CD4-positive, alpha-beta T cell treated with Interleukin-1 beta for 1 hour (primary cell): ENCODE measurements at regions not wholly inside any gene's neighbourhood (a gene's known extent, or its start where the extent isn't known, plus 50 kb on each side); places are given as distances from the start of the nearest gene placed in this dataset.
"Not testable (repeated sequence)": the region's sequence is repeated elsewhere in the genome, so short reads cannot be mapped to it uniquely, and the experiment has no call there.

Source experiments
- DNase-seq, 2 donors: peaks; one replicate each; pipeline ENCODE4 v3.0.0-alpha.2; 2020 to 2022

DNA sequence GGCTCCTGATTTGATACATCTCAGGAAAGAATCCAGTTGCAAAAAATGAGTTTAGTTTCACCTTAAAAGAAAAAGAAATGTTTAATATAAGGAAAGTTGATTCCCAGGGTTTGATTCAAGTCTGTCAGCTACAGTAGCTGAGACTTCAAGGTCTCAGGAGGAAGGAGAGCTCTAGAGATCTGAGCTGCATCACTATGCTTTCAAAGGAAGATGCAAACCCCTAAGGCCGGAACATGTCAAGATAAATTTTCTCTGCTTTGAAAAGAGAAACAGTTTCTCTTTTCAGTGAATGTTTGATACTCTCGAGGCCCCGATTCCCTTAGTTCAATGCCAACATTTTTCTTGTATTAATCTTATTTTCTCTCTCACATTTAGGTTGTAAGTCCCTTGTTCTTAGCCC, 128.6 kb downstream of the RGPD3 start:
- DNase-seq = no peak

DNA sequence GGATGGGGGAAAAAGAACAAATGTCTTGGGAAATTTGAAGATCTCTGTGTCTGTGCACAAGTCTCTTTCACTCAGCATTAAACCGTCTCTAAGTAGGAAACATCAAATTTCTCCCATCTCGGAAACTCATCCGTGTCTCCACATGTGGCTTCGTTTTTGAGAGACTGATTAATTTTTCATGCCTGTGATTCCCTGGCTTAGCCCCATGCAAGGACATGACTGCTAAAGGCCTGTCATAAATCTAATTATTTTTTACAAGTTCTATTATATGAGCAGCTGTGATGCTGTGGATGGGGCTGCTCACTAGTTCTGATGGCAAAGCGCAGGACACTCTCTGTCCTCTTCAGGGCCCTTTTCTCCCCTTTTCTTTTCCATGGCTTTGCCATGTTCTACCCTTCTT, 129.1 kb downstream of the RGPD3 start:
- no peak for DNase-seq

DNA sequence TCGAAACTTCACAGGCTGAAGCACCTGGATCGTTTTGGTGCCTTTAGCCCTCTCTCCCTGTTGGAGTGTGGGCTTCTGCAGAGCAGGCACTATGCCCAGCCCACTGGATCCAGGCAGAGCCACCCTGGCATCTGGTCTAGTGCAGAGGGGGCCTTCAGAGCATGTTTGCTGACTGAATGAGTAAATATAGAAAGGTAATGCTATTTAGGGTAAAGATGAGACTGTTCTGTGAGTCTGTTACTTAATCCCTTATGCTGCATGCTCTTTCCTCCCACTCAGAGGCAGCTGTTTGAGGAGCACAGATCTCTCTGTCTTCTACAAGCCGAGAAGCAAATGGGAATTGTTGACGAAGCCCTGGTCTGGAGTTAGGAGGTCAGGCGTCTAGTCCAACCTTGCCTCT, 130.2 kb downstream of the RGPD3 start:
- no peak for DNase-seq

DNA sequence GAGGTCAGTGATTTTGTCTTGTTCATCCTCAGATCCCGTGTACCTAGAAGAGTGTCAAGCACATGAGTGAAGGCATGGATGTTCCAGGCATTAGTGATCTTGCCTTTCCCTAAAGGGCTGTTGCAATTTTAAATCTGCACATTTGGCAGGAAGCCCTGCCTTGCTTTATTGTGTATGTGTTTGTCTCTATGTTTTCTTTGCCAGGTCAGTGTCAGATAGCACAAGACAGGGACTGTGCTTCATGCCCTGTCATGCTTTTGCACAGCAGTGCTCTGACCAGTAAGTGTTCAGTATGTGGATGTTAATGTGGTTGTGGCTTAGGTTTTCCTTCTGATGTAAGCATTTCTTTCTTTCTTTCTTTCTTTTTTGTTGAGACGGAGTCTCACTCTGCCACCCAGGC, 131.5 kb downstream of the RGPD3 start:
- DNase-seq = no peak

DNA sequence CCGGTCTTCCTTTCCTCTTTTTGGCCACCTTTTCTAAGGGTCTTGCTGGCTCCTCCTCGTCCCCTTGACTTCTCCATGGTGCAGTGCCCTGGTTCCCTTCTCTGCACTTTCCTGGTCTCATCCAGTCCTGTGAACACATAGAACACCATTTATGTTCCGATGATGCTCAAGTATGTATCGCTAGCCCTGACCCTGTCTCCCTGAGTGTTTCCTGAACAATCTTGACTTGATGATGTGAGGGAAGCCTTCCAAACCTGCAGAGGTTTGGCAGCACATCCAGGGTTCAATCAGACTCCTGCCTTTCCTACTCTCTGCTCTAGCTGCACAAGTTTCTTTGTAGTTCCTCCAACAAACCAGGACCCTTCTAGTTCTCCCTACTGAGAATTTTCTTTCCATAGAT, 132.1 kb downstream of the RGPD3 start:
- no peak for DNase-seq

DNA sequence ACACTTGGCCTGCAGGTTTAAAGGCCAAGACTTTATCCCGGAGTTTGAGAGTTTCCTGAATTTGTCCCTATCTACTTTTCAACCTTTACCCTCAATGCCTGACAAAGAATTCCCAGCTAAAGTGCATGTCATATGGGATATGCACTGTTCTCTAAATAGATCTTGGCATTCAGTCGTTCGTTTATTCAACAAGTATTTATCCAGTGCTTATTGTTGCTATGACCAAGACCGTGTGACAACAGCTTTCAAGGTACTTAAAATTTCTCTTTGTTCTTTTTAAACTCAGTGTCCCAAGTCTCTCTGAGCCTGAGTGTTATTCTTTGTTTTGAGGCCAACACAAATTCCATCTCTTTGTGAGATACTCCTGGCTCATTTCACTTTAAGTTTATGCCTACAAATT, 133.4 kb downstream of the RGPD3 start:
- DNase-seq = no peak

DNA sequence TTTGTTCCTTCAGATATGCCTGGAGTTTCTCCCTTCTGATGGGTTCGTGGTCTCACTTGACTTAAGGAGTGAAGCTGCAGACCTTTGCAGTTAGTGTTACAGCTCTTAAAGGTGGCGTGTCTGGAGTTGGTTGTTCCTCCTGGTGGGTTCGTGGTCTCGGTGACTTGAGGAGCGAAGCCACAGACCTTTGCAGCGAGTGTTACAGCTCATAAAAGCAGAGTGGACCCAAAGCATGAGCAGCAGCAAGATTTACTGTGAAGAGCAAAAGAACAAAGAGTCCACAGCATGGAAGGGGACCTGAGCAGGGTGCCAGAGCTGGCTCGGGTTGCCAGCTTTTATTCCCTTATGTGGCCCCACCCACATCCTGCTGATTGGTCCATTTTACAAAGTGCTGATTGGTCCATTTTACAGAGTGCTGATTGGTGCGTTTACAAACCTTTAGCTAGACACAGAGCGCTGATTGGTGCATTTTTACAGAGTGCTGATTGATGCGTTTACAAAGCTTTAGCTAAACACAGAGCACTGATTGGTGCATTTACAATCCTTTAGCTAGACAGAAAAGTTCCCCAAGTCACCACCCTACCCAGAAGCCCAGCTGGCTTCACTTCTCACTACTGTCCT, 134.8 kb downstream of the RGPD3 start:
- not testable (repeated sequence) for DNase-seq

DNA sequence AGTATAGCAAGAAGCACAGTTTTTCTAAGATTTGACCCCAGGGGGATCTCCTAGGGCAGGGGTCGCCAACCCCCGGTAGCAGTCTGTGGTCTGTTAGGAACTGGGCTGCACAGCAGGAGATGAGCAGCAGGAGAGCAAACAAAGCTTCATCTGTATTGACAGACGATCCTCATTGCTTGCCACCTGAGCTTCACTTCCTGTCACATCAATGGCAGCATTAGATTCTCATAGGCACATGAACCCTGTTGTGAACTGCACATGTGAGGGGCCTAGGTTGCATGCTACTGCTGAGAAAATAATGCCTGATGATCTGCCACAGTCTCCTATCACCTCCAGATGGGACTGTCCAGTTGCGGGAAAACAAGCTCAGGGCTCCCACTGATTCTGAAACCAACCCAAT, 136.2 kb downstream of the RGPD3 start:
- DNase-seq = no peak

DNA sequence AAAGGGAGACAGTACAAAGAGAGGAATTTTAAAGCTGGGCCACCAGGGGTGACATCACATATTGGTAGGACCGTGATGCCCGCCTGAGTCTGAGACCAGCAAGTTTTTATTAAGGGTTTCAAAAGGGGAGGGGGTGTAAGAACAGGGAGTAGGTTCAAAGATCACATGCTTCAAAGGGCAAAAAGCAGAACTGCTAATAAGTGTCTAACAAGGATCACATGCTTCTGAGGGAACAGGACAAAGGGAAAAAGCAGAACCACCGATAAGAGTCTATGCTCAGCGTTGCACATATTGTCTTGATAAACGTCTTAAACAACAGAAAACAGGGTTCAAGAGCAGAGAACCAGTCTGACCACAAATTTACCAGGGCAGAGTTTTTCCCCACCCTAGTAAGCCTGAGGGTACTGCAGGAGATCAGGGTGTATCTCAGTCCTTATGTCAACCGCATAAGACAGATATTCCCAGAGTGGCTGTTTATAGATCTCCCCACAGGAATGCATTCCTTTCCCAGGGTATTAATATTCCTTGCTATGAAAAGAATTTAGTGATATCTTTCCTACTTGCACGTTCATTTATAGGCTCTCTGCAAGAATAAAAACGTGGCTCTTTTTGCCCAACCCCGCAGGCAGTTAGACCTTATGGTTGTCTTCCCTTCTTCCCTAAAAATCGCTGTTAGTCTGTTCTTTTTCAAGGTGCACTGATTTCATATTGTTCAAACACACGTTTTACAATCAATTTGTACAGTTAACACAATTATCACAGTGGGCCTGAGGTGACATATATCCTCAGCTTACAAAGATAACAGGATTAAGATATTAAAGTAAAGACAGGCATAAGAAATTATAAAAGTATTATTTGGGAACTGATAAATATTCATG, 136.5 kb upstream of the UXS1 start:
- not testable (repeated sequence) for DNase-seq

DNA sequence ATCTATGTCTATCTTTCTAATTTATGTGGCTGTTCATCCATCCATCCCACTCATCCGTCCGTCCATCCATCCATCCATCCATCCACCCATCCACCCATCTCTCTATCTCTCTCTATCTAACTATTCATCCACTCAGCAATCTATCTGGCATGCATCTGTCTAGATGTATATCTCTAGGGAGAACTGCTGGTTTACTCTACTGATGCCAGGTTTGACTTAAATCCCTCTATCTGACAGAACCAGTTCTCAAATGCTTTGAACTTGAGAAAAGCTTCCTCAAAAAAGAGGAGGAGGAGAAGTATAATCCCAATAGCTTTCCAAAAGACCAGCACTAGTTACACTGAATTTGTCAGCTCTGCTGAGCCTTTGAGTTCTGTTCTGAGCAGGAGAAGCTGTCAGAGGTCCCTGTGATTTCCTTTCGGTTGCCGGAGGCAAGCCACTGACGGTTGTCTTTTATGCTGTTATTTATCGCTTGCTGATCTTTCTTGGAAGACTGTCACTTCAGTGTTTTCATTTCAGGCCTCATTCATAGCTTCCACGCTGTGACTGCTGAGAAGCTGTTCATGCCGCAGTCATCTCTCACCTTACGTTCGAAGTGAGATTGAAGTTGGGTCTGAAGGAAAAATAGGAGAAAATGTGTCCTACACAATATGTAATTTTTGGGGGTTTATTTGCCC, 129.4 kb upstream of the UXS1 start:
- no peak for DNase-seq

DNA sequence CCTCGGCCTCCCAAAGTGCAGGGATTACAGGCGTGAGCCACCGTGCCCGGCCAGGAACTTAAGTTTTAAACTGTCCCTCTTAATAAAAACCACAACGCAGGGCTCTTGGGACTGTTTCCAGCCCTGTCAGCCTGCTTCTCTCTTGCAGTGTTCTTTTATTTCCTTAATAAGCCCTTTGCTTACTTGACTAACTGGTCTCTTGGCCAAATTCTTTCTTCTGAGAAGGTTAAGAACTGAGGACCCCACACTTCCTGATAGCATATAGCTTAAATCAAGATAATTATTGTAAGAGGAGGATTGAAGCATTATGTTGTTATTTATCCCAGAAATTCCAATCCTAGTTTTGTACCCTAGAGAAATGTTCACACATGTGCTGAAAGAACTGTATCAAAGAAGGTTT, 128.2 kb upstream of the UXS1 start:
- DNase-seq = no peak

DNA sequence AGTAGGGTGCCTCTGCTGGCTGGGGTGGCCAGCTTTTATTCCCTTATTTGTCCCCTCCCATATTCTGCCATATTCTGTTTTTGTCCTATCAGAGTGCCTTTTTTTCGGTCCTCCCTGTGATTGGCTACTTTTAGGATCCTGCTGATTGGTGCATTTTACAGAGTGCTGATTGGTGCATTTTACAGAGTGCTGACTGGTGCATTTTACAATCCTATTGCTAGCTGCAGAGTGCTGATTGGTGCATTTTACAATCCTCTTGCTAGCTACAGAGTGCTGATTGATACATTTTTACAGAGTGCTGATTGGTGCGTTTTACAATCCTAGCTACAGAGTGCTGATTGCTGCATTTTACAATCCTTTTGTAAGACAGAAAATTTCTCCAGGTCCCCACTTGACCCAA, 126.3 kb upstream of the UXS1 start:
- DNase-seq = not testable (repeated sequence)

DNA sequence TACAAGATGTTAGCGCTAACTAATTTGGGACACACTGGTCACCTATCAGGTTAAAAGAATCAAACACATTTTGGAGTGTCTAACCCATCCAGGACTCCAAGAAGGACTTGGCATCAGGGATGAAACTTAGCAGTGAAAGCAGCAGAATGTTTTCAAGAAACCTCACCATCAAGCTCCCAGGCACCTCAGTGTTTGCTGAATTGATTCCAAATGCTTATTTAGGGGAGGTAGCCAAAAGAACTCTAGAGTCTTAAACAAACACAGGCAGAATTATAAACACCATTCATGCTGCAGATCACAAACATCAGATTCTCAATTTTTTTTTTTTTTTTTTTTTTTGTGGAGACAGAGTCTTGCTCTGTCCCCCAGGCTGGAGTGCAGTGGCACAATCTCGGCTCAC, 122.8 kb upstream of the UXS1 start:
- DNase-seq = no peak

DNA sequence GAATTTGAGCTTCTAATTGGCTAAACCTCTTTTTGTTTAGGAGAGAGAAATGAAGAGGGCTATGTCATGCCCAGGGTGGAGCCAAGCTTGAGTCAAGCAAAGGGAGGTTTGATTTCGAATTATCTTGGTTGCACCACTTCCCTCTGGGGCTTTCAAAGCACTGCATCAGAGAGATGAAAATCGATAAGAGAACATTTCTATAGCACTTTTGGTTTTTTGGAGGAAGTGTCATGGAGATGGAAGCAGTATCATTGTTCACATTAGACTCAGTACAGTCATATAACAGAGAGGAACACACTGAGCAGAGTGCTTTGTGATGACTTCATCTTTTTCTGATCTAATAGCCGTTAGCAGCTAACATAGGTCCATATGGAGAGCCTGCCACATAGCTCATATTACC, 120.3 kb upstream of the UXS1 start:
- peak in 1 of 2 donors; percentile 0 for DNase-seq

DNA sequence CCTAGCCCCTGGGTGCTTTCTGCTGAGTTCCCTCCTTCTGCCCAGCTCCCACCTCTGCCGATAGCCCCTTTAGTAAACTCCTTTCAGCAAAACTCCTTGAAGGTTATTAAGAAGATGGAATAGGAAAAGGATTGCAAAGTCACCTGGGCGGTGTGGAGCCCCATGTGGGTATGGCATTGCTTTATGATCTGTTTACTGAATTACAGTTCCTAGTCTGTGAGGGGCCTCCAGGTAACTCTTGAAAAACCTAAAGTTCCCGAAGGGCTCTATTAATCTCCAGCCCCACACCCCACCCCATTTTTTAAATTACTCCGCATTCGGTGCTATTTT, 116.9 kb upstream of the UXS1 start:
- DNase-seq = no peak

DNA sequence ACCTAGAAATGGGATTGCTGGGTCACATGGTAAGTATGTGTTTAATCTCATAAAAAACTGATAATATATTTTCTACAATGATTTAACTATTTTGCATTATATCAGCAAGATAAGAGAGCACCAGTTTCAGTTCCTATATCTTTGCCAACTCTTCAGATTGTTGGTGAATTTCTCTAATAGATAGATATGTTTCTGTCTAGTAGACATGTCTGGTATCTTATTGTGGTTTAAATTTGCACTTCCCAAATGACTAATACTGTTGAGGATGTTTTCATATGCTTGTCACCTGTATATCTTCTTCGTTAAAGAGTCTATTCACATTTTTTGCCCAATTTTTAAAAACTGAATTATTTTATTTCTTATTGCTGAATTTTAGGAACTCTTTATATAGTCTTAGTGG, 113.8 kb upstream of the UXS1 start:
- no peak for DNase-seq

DNA sequence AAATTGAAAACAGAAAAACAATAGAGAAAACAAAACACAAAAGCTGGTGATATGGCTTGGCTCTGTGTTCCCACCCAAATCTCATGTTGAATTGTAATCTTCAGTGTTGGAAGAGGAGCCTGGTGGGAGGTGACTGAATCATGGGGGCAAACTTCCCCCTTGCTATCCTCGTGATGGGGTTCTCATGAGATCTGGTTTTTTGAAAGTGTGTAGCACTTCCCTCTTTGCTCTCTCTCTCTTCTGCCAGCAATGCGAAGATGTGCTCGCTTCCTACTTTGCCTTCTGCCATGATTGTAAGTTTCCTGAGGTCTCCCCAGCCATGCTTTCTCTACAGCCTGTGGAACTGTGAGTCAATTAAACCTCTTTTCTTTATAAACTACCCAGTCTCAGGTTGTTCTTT, 112.3 kb upstream of the UXS1 start:
- DNase-seq = no peak

DNA sequence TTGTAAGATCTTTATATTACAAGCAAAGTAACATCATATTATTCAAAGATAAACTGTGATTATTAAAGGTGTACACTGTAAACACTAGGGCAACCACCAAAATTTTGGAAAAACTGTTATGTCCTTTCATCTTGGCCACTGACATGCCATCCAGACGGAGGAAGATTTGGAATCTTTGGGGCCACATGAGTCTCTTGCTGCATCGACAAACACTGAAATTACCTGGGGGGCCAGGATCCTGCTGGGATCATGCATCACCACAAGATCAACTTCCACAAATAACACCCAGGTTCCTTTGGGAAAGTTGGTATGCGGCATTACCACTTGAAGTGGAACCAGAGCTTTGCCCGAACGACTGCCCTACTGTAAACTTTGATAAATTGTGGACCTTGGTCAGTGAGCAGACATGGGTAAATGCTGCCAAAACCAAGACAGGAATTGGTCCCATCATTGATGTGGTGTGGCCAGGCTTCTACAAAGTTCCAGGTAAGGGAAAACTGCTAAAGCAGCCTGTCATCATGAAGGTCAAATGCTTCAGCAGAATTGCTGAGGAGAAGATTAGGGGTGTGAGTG, 110.6 kb upstream of the UXS1 start:
- no peak for DNase-seq

DNA sequence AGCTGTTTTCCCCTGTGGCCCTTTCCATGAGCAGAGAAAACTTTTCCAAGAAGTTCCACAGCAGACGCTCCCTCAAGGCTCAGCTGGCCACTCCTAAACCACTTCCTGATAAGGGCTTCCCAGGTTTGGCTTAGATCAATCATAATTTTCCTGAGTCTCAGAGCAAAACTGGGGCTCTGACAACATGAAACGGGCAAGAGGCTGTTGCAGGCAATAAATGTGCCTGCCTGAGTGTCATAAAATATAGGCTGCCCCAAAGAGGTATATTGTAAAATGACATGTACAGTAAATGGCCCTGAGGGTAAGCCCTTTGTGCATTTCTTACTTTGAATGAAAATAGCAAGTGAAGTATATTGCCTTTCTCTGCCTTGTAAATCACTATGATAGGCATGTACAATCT, 105.6 kb upstream of the UXS1 start:
- DNase-seq = no peak

DNA sequence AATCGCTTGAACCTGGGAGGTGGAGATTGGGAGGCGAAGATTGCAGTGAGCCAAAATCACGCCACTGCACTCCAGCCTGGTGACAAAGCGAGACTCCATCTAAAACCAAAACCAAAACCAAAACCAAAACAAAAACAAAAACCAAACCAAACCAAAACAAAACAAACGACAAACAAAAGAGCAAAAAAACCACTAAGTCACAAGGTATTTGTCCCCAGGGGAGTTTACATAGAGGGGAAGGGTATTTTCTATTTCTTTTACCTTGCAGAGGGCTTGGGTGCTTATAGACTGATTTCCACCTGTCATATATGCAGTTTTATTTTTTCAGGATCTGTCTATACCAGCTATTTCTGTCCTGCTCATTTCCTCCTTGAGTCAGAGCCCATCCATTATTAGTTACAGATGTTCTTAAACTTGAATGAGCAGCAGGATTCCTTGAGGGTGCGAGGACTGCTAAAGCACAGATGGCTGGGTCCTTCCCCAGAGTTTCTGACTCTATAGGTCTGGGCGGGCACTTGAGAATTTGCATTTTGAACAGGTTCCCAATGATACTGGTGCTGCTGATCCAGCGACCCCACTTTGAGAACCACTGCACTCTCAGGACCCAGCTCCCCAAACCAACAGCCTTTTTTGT, 102.2 kb upstream of the UXS1 start:
- no peak for DNase-seq

DNA sequence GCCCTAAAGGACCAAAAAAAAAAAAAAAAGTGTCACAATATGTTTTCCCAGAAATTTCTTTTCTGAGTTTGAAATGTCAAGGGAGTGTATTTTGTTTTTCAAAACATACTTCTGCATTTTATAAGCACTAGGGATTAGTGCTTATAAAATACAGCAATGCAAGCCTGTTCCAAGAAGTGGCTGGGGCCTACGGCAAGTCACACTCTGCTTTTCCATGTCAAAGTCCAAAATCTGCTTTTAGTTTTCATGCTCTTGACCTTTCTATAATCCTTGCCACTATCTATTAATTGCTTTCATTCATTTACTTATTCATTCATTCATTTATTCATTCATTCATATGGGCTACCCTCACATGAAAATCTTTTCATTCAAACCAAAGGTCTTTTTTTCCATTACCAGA, 100.1 kb upstream of the UXS1 start:
- no peak for DNase-seq

DNA sequence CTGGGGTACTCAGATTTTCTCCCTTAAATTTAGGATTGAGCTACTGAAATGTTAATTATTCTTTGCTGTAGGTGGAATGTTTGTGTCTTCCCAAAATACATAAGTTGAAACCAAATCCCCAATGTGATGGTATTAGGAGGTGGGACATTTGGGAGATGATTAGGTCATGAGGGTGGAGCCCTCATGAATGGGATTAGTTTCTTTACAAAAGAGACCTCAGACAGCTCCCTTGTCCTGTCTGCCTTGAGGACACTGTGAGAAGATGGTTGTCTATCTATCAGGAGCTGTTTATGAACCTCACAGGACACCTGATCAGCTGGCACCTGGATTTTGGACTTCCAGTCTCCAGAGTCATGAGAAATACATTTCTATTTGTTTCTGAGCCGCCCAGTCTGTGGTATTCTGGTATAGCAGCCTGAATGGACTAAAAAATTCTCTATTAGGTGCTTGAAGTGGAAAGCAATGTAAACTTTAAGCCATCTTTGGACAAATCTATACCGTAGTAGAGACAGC, 99.2 kb upstream of the UXS1 start:
- DNase-seq = no peak

DNA sequence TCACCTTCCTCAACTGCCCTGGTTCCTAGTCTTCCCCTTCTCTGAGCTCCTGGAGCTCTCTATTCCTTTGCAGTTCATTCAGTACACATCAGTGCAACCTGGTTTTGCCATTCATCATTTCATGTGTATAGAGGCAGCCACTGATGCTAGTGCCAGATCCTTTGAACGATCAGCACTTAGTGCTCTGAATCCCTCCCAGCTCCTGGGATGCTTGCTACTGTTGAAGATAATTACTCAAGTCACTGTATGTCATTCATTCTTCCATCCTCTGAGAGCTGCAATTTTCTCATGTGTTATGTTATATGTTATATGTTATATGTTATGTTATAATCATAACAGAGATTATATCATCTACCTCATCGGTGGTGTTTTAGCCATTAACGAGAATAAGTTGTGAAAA, 98.5 kb upstream of the UXS1 start:
- no peak for DNase-seq
